Stimulated activated CD4-positive, alpha-beta T cell treated with anti-CD3 and anti-CD28 coated beads, Interleukin-4, amount 100 ng/mL, for 48 hours (primary cell): ENCODE measurements at regions not wholly inside any gene's neighbourhood (a gene's known extent, or its start where the extent isn't known, plus 50 kb on each side); places are given as distances from the start of the nearest gene placed in this dataset.

Experiments
- DNase-seq, 2 donors: peaks; one replicate each; pipeline ENCODE4 v3.0.0-alpha.2; 2020; ENCODE audit warnings: low read depth in 2 of 2

DNA sequence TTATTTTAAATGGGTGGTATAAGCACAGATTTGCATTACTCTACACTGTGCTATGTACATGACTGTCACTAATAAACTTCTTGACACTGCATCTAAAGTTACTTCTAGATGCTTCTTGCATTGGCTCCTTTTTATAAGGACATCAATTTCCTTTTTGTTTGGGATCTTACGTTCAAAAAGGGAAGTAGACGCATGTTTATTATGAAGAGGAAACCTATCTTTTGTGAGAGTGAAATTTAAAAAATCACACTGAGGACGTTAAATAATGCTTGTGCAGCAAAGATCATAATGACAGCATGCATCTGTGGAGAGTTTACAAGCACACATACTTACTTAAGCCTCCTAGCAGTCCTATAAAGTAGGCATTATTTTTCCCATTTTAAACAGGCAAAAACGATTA, 479.5 kb downstream of the CD83 start:
- no peak for DNase-seq

DNA sequence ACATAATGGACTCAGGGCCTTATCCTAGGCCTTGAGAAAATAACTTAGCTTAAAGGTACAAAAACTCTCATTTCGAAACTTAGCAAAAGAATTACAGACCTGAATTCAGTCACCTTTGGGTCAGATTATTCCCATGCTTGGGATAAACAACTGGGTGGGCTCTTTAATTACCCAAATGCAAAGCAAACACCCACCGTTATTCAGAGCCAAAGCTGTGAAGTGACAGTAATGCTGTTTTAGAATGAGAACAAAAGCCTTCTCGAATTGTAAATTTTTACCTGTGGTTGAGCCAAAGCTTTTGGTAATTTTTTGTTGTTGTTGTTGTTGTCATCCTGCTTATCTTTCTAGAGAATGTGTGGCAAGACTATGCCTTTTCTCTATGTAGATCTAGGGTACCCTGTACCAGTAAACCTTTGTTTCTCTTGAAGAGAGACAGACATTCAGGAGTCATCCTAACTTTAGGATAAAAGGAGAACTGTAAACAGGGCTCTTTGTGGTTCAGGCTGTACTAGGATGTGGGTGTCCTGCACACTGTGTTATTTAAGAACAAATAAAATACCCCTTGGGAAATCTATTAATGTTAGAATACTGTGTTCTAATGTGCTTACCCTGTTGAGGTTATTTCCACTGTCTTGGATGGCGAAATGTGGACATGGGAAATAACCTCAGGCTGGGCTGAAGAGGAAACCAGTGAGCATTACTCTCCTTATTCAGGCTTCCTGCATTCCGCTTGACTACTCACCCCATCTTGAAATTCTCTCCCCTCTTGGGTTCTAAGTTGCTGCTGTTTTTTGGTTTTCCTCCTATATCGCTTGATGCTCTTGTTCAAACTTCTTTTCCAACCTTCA, 480.7 kb downstream of the CD83 start:
- DNase-seq: no peak

DNA sequence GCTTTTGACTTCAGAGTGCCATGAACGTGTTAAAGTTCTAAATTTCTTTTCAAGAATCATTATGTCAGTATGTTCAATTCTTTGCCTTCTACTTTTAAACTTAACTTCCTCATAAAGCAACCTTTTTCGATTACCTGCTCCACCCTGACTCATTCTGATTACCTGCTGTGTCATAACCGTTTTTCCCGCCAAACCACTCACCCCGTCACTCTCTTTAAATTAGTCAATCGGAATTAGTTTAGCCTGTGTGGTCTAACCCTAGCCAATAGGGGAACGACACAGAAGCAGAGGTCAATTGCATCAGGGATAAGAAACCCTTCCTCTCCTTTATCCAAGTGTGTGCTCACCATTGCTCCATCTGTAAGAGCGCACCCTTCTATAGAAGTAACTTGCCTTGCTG, 482.7 kb downstream of the CD83 start:
- DNase-seq: peak in 1 of 2 donors; percentile 2

DNA sequence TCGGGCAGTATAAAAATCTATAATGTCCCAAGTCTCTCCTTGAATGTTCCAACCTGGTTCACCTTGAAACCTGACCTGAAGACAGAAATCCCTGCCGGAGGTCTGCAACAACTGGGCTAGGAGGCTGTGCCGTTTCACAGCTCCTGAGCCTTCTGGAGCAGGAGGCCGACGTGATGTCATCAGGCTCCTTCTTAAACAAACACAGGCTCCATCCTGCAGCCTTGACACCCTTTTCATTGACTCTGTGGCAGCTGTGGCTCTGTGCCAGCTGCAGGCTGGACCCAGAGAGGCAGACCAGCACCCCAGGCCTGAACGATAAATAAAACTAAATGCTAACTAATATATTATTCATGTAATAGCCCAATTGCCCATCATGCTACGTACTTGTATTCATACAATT, 483.9 kb downstream of the CD83 start:
- DNase-seq: no peak

DNA sequence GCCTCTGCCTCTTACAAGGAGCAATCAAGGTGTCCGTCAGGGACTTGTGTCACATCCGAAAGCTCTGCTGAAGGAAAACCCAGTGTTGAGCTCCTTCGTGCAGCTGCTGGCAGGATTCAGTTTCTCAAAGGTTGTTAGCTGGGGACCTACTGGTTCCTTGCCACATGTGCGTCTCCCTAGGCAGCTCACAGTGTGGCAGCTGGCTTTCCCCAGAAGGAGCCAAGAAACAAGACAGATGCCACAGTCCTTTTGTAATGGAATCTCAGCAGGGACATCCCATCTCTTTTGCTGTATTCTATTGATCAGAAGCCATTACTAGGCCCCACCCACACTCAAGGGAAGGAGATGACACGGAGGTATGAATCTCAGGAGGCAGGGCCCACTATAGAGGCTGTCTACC, 488.8 kb downstream of the CD83 start:
- DNase-seq: no peak

DNA sequence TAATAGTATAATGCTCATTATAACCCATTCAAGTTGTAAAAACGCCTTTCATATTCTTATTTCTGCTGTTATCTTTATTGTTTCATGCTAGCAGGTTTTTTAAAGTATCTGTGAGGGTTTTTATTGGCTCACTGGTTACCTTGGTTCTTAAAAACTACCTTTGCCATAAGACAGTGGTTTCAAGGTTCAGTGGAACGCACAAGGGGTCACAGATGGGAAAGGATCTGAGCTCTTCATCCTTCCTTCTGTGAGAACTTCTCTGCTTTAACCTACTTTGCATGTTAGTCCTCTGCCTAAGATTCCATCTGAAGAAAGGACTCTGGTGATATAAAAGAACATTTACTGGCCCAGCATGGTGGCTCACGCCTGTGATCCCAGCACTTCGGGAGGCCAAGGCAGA, 492.6 kb downstream of the CD83 start:
- no peak for DNase-seq

DNA sequence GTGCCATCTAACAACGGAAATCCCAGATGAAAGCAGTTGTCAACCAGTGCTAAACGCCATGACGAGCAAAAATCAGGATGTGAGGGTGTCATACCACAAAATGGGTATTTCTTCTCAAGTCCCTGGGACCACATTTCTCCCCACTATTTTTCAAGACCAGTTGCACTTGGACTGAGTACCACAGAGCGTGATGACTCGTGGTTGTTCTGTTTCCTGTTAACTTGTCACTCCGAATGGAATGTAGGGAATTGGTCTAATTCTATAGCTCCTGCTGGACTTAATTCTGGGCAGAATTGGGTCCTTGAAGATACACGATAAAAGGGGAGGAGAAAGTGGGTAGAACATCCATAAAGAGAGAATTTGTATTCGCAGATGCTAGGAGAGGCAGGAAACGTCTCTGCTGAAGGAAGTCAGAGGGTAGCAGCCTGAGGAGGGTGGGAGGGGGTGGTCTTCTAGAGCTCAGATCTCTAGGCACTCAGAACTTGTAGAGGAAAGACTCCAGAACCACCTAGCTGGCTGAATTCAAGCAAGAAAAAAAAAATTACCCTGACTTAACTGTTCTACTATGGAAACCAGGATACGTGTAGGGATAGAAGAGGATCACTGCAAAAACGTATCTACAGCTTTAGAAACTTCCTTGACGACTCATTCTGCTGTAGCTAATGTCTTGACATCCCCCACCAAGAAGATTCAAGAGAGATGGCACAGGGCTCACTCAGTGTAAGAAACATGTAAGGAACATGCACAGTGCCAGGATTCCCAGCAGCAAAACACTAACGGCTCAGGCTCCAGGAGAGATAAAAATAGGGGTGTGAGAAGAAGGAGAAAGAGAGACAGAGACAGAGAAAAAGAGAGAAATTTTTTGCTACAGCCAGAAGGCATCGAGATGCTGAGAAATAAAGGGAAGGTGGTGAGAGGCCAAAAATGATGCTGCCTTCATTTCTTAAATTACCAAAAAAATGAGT, 494.7 kb downstream of the CD83 start:
- DNase-seq: no peak

DNA sequence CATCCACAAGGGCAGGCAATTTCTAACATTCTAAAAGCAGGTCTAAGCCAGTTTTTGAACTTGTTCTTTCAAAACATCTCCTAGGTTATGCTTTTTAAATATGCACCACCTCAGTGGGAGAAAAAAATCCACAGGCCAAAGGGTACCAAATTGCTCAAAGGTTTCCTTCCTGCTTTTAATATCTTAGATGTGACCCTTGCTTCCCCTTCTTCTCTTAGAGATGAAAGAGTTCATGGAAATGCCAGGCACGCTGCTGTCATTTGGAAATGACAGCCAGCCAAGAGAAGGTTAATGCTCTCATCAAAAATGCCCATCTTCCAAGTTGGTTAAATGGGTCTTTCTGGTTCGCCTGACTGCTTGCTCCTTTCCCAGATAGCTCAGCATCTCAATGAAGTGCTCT, 497.1 kb downstream of the CD83 start:
- DNase-seq: no peak

DNA sequence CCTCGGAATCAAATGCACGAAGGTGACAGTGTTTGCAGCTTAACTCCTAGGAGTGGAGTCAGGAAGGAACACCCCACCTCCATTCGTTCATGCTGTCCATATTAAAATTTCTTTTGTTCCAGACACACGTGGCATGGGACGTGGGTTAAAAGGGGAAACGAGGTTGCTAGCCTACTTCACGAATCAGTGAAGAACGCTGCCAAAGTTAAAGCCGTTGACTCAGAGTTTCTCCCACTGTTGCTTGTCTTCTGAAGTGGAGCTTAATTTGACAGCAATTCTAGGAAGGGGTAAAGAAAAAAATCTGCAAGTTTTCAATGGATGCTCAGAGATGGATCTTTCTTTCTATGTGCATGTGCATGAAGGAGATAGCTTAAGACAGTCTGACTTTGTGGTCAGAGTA, 499.1 kb downstream of the CD83 start:
- DNase-seq: no peak

DNA sequence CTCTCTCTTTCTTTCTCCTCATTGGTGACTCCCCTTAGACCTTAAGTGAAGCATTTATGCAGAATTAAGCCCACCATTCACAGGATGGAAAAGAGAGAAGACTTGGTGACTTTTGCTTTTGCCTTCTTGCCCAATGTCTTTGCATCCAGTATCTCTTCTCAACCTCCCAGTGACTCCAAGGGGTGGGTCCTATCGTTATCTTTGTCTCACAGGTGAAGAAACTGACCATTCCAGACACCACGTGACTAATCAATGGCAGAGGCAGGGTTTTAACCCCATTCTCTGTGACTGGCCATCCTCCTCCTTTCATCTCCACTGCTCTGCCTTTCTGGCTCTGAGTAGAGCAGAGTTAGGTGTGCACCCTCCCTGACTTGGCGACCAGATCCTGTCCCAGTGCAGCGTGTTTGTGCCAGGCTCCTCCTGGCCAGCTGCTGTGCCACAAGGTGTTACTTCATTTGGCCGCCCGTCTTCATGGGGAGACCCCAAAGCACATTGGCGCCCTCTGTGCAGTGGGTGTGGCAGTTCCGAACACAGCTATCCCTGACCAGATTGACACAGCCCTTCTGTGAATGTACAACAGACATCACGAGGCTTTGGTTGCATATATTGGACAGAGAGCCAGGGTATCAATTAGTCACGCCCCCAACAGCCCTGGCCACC, 501.3 kb downstream of the CD83 start:
- no peak for DNase-seq

DNA sequence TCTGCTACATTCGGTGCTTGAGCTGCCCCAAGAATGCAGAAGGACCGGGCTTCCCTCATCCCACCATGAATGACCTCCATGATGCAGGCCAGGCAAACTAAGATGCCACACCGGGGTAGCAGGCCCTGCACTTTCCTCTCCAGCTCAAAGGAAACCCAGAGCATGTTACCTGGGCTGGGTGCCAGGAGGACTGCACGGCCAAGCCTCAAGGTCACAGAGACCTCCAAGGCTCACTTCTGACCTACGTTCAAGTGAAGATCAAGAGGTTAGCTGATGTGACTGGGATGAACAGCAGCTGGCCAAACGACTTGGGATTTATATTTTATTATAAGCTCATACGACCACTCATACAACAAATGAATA, 501.8 kb downstream of the CD83 start:
- no peak for DNase-seq

DNA sequence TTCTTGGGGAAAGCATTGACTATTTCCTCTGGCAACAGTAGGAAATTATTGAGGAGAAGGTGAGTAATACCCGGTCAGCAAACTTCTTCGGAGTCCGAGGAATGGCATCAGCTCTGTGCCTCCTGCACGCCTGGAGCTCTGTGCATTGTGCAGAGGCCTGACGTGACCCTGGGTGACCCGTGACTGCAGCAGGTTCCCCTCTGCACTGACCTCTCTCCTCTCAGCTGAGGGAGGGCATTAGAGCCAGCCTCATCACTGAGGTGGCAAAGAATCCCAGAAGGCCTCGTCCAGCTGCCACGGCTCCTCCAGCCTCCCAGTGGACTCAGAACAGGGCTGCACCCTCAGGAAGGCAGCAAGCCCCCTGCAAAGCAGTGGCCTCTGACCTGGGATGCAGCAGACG, 502.9 kb downstream of the CD83 start:
- no peak for DNase-seq

DNA sequence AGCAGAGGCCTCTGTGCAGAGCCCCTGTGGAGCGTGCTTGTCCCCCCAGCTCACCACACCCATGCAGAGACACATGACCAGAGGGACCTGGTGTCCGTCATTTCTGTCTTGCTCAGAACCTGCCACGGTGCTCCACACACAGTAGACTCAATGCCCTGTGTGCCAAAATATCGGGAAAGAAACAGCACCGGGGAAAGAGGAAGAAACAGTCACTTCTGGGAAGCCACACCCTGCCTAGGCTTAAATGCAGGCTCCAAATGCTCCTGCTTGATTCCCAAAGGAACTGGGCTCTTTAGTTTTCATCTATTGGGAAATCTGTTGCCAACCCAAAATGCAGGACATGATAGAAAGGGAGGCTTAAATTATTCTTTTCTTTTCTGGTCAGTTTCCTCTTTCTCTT, 503.9 kb downstream of the CD83 start:
- no peak for DNase-seq

DNA sequence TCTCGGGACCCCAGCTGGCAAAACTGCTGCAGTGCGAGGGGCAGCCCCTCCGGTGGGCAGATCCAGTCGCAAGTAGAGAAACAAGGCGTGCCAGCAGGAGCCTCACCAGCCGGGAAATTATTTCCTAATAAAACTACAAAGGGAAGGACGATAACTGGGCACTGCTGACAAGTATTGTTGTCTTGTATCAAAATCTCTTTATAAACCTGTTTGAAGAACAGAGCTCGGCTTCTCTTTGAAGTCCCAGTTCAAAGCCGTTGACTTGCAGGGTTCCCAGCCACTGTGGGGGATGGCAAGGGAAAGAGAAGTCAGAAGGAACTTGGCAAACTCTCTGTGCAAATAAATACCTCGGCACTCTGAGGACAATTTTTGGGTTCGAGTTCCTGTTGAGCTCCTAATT, 504.5 kb downstream of the CD83 start:
- no peak for DNase-seq

DNA sequence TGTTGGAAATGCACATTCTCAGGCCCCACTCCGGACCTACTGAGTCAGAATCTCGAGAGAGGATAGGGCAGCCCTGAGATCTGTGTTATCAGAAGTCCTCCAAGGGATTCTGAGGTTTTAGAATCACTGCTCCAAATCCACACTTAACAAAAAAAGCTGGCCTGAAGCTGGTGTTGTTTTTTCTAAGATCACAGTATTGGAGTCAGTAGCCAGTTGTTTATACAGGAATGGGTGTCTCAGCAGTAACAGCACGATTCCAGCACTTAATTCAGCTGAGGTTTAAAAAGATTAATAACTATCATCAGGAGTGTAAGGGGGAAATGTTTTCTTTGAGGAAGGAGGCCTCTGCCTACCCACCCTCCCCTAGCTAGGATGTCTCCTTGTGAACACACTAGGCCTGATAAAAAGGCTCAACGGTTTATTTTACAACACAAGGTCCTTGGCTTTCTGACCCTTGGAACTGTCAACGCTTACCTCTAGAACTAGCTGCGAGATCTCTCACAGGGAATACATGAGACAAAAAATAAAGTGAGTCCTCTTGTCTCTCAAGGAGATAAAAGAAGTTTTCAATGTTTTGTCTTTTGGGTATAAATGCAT, 505.4 kb downstream of the CD83 start:
- no peak for DNase-seq

DNA sequence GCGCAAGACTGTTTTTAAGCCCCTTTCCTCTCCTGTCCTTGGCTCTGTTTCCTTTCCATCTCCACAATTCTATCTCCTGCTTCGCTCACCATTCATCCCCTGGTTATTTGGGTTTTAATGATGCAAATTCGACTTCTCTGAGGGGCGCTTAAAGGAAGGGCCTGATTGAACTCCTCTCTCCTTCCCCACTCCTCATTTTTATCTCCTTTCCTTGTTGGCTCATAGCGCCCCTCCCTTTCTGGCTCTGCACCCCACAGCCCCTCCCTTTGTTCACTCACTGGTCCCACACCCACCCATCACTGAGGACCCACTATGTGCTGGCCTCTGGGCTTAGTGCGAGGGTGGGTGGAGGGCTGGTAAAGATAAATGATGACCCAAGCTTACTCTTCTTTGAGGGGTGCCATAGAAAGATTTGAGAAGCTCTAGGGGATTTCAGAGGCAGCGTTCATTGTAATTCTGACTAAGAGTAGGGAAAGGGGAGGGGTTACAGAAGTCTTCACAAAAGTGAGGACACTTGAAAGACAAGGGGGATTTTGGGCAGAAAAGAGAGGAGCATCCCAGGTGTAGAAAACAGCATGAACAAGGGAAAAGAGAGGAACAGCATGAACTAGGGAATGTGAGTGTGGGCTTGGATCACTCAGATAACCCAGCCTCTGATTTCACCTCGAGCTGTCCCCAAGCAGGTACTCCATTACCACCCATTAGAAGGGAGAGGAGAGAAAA, 507.8 kb downstream of the CD83 start:
- no peak for DNase-seq

DNA sequence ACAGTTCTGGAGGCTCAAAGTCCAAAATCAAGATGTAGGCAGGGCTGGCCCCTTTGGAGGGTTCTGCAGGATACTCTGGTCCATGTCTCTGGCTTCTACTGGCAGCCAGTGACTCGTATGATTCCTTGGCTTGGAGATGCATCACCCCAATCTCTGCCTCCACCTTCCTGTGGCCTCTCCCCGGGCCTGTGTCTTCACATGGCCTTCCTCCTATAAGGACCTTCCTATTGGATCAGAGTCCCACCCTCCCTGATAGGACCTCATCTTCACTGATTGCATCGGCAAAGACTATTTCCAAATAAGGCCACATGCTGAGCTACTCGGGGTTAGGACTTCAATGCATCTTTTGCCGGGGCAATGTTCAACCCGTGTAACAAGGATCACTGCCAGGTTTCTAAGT, 509.0 kb downstream of the CD83 start:
- no peak for DNase-seq

DNA sequence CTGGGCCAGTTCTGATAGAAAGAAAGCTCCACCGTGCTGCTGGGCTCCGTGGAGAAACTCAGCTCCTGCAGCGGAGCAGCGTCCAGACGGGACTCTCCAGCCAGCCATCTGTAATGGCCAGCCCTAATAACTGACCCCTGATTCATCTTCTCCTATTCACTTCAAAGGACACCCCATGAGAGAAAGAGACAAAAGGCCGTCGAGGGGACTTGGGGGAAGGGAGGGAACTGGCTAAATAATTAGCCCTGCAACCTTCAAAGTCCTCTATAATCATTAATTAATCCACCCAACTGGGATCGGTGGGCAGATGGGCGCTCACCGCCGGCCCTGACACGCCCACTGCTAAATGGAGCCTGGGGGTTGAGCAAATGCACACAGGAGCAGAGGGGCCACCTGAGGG, 512.4 kb downstream of the CD83 start:
- no peak for DNase-seq

DNA sequence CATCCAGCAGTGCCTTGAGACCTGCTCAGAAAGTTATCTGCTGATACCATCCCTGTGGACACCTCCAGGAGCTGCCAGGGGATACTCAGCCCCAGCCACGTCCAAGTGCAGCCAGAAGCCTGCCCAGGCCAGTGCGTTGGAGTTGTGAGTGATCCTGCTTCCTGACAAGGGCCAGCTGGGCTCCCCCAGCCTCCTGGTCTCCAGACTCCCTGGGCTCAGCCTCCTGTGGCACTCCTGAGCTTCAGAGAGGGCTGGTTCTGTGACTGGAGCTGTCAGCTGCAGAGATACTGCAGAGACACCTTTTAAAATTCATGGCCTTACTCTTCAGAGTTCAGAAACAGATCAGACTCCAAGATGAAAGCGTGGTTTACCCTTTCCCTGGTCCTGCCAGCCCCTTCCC, 515.9 kb downstream of the CD83 start:
- DNase-seq: no peak

DNA sequence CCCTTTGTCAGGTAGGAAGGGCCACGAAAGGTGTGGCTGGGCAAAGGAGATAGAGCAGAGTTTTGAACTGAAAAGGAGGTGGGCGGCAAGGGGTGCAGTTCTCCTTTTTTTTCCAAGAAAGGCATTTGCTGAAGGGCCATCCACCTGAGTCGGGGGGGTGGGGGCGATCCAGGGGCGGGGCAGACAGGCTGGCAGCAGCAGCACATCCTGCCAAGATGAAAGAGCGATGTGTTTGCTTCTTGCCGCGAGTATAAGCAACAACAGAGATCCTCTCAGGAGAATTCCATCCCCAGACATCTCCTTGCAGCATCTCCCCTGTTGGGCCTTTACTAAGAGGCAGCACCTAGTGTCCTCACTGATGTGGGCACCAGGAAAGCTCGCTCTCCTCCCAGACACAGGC, 516.5 kb downstream of the CD83 start:
- DNase-seq: no peak

DNA sequence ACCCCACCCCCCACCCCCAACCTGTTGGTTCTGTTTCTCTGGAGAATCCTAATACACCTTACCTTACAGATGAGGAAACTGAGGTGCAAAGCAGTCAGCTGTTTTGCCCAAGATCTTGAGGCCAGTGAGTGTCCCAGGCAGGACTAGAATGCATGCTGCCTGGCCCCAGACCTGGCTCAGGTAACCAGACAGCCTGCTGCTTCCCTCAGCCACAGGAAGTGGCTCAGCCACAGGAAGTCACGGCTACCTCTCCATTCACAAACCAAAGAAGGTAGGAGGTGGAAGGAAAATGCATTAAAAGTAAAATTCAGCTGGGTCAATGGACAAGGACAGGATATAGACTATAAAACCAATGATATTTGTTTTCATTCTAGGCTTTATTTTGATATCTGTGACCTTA, 517.6 kb downstream of the CD83 start:
- DNase-seq: no peak
